A172 (cell line): ENCODE measurements at regions not wholly inside any gene's neighbourhood (a gene's known extent, or its start where the extent isn't known, plus 50 kb on each side); places are given as distances from the start of the nearest gene placed in this dataset.

Source experiments
- DNase-seq: peaks from one replicate; pipeline ENCODE4 v3.0.0-alpha.2; 2015; ENCODE audit warnings: low spot score

DNA sequence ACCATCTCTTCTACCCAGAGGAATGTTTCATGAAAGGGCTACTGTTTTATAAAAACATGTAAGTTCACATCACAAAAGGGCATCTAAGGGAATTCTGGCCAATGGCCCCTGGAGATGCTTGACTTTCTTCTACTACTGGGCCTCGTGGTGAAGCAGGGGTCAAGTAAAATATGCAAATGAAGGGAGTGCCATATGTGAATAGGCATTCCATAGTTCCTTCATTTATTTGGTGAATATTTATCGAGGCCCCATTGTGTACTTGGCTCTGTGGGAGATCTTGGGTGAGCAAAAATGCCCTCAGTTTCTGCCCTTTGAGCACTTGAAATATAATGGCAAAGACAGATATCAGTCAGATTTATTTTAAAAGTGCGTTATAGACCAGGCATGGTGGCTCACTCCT, 101.3 kb upstream of the CACNA2D3 start:
- no peak for DNase-seq

DNA sequence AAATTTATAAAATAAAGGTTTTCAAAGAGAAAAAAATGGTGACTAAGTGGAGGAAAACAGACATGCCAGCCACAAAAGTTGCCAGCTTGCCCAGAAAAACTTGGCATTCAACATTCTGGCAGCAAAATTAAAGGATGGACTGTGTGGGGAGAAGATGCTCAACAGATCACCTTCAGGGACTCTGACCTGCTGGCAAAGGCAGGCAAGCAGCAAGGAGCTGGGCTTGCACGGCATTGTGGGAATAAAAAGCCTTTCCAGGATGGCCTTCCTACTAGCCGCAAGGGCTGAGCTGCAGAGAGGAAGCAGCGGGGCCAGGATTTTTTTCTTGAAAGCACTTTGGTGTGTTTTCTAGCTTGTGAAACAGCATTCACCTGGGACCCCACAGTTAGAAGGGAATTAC, 101.9 kb upstream of the CACNA2D3 start:
- no peak for DNase-seq

GRCh38 chr3:54014067-54014466, 108.3 kb upstream of the CACNA2D3 start:
- DNase-seq = no peak

- DNase-seq = no peak
These were observed 113.6 kb upstream of the CACNA2D3 start for GRCh38 chr3:54008744-54009143.

GRCh38 chr3:54008099-54008498, 114.3 kb upstream of the CACNA2D3 start:
- DNase-seq = no peak

GRCh38 chr3:54004335-54004734, 112.7 kb upstream of the SELENOK start:
- DNase-seq = no peak

DNA sequence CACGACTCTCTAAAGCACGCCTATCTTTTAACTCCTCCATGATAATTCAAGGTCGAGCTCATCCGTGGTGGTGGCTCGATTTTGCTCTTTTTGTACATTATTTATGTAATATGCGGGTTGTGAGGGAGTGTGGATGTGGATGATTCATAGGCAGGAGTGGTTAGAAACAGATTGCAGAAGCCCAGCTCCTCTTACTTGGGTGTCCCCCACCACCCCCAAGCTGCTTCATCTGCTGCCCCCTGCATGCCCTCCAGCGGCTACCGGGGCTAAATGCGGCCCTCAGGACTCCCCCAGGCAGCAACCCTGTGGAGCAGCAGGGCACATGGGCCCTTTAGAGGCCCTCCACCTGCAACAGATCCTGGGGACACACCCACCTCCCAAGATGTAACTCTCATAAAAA, 111.5 kb upstream of the SELENOK start:
- DNase-seq = no peak

DNA sequence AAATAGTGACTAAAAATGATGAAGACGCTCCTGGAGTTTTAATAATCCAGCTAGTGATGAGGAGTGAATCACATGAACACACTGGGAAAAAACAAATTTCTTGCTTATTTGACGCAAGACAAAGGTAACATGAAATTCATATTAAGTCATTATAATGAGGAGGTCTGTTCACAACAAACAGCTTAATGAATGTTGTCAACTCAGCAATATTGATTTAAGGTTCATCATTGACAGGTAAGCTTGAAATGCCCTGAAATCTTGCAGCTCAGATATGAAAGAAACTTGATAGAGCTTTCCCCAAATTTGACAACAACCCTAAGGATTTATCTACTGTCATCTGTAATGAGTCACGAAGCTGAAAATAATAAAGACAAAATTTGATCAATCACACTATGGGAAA, 108.1 kb upstream of the SELENOK start:
- no peak for DNase-seq

GRCh38 chr3:53998980-53999379, 107.3 kb upstream of the SELENOK start:
- DNase-seq = no peak

DNA sequence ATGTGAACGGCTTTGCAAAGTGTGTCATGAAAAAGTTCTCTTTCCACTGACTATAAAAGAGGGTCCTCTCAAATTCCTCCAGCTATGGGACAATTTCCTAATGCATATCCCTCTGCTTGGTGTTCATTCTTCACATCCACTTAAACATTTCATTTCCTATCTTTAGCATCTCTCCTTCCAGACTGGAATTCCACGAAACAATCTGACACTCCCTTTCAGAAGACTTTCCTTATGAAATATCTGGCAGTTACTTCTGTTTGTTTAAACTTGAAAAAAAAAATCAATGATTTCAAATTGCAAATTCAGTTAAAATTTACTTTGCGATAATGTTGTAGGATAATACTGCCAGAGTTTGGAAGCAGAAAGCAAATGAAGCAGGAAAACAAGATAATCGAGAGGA, 105.8 kb upstream of the SELENOK start:
- no peak for DNase-seq

GRCh38 chr3:53996141-53996874, 104.6 kb upstream of the SELENOK start:
- peak; percentile 51 for DNase-seq

DNA sequence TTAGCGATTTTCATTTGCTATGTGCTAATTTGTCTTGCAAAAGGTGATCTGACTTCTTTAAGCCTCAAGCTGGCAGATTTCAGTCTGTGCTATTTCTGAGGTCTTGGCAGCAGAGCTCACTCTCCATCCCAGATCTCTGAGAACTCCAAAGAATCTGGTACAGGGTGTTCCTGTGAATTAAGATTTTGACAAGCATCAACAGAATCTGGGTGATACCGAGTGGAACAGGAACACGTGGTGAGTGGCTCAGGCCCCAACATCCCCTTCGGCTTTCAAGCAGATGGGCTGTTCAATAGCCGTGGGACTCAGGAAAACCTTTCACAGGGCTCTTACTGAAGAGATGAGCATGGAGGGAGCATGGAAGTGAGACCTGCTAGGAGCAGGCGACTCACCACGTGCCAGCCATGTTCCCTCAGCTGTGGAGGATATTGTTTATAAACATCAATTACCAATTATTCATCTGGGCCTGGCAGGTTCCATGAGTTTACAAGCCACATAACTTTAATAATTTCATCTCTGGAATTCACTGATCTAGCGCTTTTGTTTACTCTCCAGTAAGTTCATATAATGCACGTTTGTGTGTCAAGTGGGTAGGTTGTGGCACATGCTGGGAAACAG, 103.4 kb upstream of the SELENOK start:
- peak; percentile 4 for DNase-seq

GRCh38 chr3:53991240-53991639, 99.6 kb upstream of the SELENOK start:
- DNase-seq = no peak

DNA sequence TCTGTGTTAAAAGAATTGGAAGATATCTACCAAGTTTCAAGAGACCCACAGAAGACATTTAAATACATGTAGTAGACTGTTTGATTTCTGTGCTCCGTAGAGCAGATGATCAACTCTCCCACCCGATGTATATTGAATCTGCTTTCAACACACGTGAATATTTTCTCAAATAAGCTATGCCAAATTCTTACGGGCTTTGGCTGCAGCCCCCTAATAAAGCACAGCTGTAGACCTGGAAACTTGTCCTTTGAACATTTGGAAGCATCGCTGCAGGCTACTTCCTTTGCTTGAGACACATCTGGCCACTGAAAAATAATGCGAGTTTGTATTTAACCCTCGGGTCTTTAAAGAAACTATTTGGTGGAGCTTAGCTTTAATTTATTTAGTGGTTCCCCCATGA, 98.3 kb upstream of the SELENOK start:
- DNase-seq = no peak

- no peak for DNase-seq
These were observed 97.8 kb upstream of the SELENOK start for GRCh38 chr3:53989451-53989850.

DNA sequence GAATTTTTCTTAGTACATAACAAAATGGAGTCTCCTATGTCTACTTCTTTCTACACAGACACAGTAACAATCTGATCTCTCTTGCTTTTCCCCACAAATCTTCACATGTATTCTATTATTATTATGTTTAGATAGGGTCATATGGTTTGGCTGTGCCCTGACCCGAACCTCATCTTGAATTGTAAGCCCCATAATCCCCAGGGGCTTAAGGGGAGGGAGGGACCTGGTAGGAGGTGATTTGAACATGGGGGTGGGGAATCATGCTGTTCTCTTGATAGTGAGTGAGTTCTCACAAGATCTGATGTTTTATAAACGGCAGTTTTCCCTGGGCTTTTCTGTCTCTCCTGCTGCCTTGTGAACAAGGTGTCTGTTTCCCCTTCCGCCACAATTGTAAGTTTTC, 86.7 kb upstream of the SELENOK start:
- DNase-seq = no peak

GRCh38 chr3:53975382-53975781, 83.7 kb upstream of the SELENOK start:
- DNase-seq = no peak

GRCh38 chr3:53974324-53974723, 82.7 kb upstream of the SELENOK start:
- DNase-seq = peak; percentile 43

- no peak for DNase-seq
These were observed 82.2 kb upstream of the SELENOK start for GRCh38 chr3:53973905-53974304.

GRCh38 chr3:53970661-53971060, 79.0 kb upstream of the SELENOK start:
- DNase-seq = peak; percentile 9

- DNase-seq = no peak
These were observed 77.4 kb upstream of the SELENOK start for GRCh38 chr3:53969086-53969485.

DNA sequence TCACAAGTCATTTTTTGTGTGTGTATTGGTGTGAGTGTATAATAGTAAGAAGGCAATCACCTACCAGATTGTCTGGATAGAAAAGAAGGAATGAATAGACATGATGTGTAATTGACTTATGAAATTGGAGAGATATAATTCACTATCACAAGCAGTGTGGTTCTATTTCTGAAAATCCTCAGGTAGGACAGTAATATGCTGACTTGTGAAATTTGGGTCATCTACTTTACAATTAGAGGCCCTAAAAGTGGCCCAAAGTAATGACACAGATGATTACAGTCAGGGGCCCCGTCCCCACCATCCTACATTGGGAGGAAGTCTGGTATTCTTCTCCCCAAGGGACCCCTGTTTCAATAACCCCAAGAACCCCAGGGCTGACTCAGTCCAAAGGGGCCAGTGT, 73.6 kb upstream of the SELENOK start:
- no peak for DNase-seq

DNA sequence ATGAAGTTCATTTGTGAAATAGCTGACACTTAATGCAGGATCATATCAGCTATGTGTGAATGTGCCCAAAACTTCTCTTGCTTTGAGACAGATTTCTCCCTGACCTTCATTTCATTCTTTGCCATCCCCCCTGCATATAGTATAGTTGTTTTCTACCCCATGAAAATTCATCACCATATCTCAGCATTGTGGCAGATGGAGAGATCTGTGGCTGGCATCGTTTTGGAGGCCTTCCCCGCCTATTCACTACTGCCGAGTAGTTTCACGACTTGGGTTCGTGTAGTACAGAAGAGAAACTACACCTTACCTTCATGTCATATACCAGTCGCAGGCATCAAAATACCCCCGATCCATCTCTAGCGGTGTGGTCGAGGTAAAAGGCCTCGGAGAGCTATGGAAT, 66.2 kb upstream of the SELENOK start:
- no peak for DNase-seq

DNA sequence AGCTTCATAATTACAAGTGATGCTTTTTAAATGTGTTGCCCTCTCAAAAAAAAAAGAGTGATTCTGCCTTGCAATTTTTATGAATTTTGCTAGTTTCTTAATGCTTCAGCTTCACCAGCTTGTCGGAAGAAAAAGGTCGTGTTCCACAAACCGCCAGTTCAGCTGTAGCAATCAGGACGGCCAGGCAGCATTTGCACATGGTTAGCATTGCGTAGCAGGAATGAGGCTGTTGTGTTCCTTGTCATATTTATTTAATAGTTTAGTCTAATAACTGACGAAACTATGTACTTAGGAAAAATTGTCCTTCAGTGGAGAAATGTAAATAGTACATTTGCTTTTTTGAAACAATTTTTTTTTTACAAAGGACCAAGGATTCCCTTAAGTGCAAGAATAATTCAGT, 64.9 kb upstream of the SELENOK start:
- DNase-seq = no peak
